ENCODE measurements at regions not wholly inside any gene's neighbourhood (a gene's known extent, or its start where the extent isn't known, plus 50 kb on each side); places are given as distances from the start of the nearest gene placed in this dataset.
"Not testable (repeated sequence)": the region's sequence is repeated elsewhere in the genome, so short reads cannot be mapped to it uniquely, and the experiment has no call there.

GRCh38 chr13:81080911-81081454 is 740.1 kb upstream of the SPRY2 start:
- no peak overlapping the region for H3K4me3 ChIP-seq (replicated peaks; ENCODE audit: low read depth, low read length)
- DNase-seq (ENCODE audit: extremely low read depth, low read depth), result no peak
- no peak for TF ChIP-seq CTCF (IDR thresholded peaks at IDR 0.05; ENCODE audit: low read depth, low read length, missing control alignments)

- no peak overlapping the region for H3K4me3 ChIP-seq (replicated peaks; ENCODE audit: low read depth, low read length)
- no peak for DNase-seq (ENCODE audit: extremely low read depth, low read depth)
- no peak for TF ChIP-seq CTCF (IDR thresholded peaks at IDR 0.05; ENCODE audit: low read depth, low read length, missing control alignments)
Observed at GRCh38 chr13:81078048-81078447, 737.1 kb upstream of the SPRY2 start.

GRCh38 chr13:81069822-81070221 is 728.9 kb upstream of the SPRY2 start:
- DNase-seq (ENCODE audit: extremely low read depth, low read depth); H3K4me3 ChIP-seq (replicated peaks; ENCODE audit: low read depth, low read length): not testable (repeated sequence)

- DNase-seq (ENCODE audit: extremely low read depth, low read depth), result no peak
- no peak for TF ChIP-seq CTCF (IDR thresholded peaks at IDR 0.05; ENCODE audit: low read depth, low read length, missing control alignments)
- H3K4me3 ChIP-seq (replicated peaks; ENCODE audit: low read depth, low read length), result no peak overlapping the region
Observed at GRCh38 chr13:81058916-81059290, 718.0 kb upstream of the SPRY2 start.

GRCh38 chr13:81058211-81058915 is 717.4 kb upstream of the SPRY2 start:
- no peak for TF ChIP-seq CTCF (IDR thresholded peaks at IDR 0.05; ENCODE audit: low read depth, low read length, missing control alignments)
- H3K4me3 ChIP-seq (replicated peaks; ENCODE audit: low read depth, low read length), result no peak overlapping the region
- DNase-seq (ENCODE audit: extremely low read depth, low read depth), result no peak

- TF ChIP-seq CTCF (IDR thresholded peaks at IDR 0.05; ENCODE audit: low read depth, low read length, missing control alignments), result no peak
- no peak overlapping the region for H3K4me3 ChIP-seq (replicated peaks; ENCODE audit: low read depth, low read length)
- DNase-seq (ENCODE audit: extremely low read depth, low read depth), result no peak
Observed at GRCh38 chr13:81051873-81052272, 710.9 kb upstream of the SPRY2 start.

GRCh38 chr13:81048026-81048461 is 707.1 kb upstream of the SPRY2 start:
- TF ChIP-seq CTCF (IDR thresholded peaks at IDR 0.05; ENCODE audit: low read depth, low read length, missing control alignments), result no peak
- no peak overlapping the region for H3K4me3 ChIP-seq (replicated peaks; ENCODE audit: low read depth, low read length)
- DNase-seq (ENCODE audit: extremely low read depth, low read depth), result no peak
